ENCODE measurements at regions not wholly inside any gene's neighbourhood (a gene's known extent, or its start where the extent isn't known, plus 50 kb on each side); places are given as distances from the start of the nearest gene placed in this dataset.

GRCh38 chr3:124210899-124211298 lies 219.0 kb upstream of the ROPN1 start:
- no peaks in the 10 kb centered on the region for H3K79me2 ChIP-seq (ENCODE audit: control insufficient read depth, low read length)
- H3K4me1 ChIP-seq (ENCODE audit: control insufficient read depth, low read length), result no peaks in the 10 kb centered on the region
- no peaks in the 10 kb centered on the region for H3F3A ChIP-seq (ENCODE audit: control insufficient read depth, insufficient read depth)
- no peaks in the 10 kb centered on the region for H4K20me1 ChIP-seq (ENCODE audit: control insufficient read depth, insufficient read depth, low read depth, low read length)
- H3K27me3 ChIP-seq (ENCODE audit: control insufficient read depth, low read length), result peaks cover 3% of the 10 kb centered on the region; the same call in 1 of the 2 replicates
- H3K4me2 ChIP-seq (ENCODE audit: low read length), result no peak overlapping the region
- H3K9me2 ChIP-seq (replicated peaks; ENCODE audit: control insufficient read depth, low read length), result no peaks in the 10 kb centered on the region
- no peaks in the 10 kb centered on the region for H3K9me3 ChIP-seq (ENCODE audit: control insufficient read depth, insufficient read depth, low read length)
- H3K27ac ChIP-seq (ENCODE audit: low read depth, low read length), result no peak overlapping the region
- TF ChIP-seq EZH2phosphoT487 (IDR thresholded peaks at IDR 0.05; ENCODE audit: borderline replicate concordance, low read length), result no peak
- TF ChIP-seq CTCF (IDR thresholded peaks at IDR 0.05; ENCODE audit: low read depth, low read length, poor library complexity, severe bottlenecking), result no peak
- no peaks in the 10 kb centered on the region for H3K36me3 ChIP-seq (ENCODE audit: control insufficient read depth, low read length)
- no peak overlapping the region for H3K4me3 ChIP-seq (ENCODE audit: low read length)

DNA sequence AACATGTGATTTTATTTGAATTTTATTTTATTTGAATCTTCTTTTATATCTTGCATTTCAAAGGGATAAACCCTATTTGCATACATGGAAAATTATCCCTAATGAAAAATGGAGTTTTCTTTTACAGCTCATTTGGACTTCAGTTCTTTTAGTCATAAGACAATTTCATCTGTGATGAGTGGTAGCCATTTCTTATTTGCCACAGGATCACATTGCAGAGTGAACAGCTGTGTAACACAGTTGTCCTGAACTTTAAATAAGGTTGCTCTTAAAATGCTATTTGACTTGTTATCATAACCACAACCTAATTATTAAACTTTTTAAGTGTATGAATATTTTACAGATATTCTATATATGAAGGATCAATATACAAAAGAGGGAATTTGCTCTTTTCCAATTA lies 221.7 kb upstream of the ROPN1 start:
- no peaks in the 10 kb centered on the region for H3K36me3 ChIP-seq (ENCODE audit: control insufficient read depth, low read length)
- H3K9me2 ChIP-seq (replicated peaks; ENCODE audit: control insufficient read depth, low read length), result no peaks in the 10 kb centered on the region
- H3K27ac ChIP-seq (ENCODE audit: low read depth, low read length), result no peak overlapping the region
- H3K4me1 ChIP-seq (ENCODE audit: control insufficient read depth, low read length), result no peaks in the 10 kb centered on the region
- H3F3A ChIP-seq (ENCODE audit: control insufficient read depth, insufficient read depth), result no peaks in the 10 kb centered on the region
- H3K27me3 ChIP-seq (ENCODE audit: control insufficient read depth, low read length), result no peaks in the 10 kb centered on the region
- no peaks in the 10 kb centered on the region for H4K20me1 ChIP-seq (ENCODE audit: control insufficient read depth, insufficient read depth, low read depth, low read length)
- H3K9me3 ChIP-seq (ENCODE audit: control insufficient read depth, insufficient read depth, low read length), result no peaks in the 10 kb centered on the region
- no peak for TF ChIP-seq CTCF (IDR thresholded peaks at IDR 0.05; ENCODE audit: low read depth, low read length, poor library complexity, severe bottlenecking)
- TF ChIP-seq EZH2phosphoT487 (IDR thresholded peaks at IDR 0.05; ENCODE audit: borderline replicate concordance, low read length), result no peak
- H3K79me2 ChIP-seq (ENCODE audit: control insufficient read depth, low read length), result no peaks in the 10 kb centered on the region
- H3K4me2 ChIP-seq (ENCODE audit: low read length), result no peak overlapping the region
- H3K4me3 ChIP-seq (ENCODE audit: low read length), result no peak overlapping the region

DNA sequence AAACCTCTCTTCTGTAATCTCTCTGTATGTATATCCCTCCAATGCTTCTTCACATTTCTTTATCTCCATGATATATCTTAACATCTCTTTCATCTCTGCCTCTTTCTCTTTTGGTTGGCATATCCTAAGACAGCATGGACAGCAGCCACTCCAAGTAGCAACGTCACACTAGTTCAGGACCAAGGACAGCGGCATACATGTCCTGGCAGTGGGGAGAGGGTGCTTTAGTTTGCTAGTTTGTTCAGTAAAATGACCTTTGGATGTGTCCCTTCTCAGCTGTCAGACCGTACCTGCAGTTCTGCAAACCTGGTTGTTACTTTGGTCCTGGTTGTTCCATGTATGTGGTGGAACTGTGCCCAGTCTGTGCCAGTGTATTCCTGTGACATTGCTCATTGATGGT lies 225.6 kb upstream of the ROPN1 start:
- Histone ChIP-seq H3K9me3 (ENCODE audit: control insufficient read depth, insufficient read depth, low read length) (no peaks in the 10 kb centered on the region), H3K4me2 (ENCODE audit: low read length) (no peak overlapping the region), H3K4me1 (ENCODE audit: control insufficient read depth, low read length) (no peaks in the 10 kb centered on the region), H3K79me2 (ENCODE audit: control insufficient read depth, low read length) (no peaks in the 10 kb centered on the region), H3K9me2 (replicated peaks; ENCODE audit: control insufficient read depth, low read length) (no peaks in the 10 kb centered on the region), H4K20me1 (ENCODE audit: control insufficient read depth, insufficient read depth, low read depth, low read length) (no peaks in the 10 kb centered on the region), H3K27me3 (ENCODE audit: control insufficient read depth, low read length) (no peaks in the 10 kb centered on the region), H3F3A (ENCODE audit: control insufficient read depth, insufficient read depth) (no peaks in the 10 kb centered on the region), H3K27ac (ENCODE audit: low read depth, low read length) (no peak overlapping the region), H3K4me3 (ENCODE audit: low read length) (no peak overlapping the region), H3K36me3 (ENCODE audit: control insufficient read depth, low read length) (no peaks in the 10 kb centered on the region)
- TF ChIP-seq EZH2phosphoT487 (IDR thresholded peaks at IDR 0.05; ENCODE audit: borderline replicate concordance, low read length) (no peak), CTCF (IDR thresholded peaks at IDR 0.05; ENCODE audit: low read depth, low read length, poor library complexity, severe bottlenecking) (no peak)

DNA sequence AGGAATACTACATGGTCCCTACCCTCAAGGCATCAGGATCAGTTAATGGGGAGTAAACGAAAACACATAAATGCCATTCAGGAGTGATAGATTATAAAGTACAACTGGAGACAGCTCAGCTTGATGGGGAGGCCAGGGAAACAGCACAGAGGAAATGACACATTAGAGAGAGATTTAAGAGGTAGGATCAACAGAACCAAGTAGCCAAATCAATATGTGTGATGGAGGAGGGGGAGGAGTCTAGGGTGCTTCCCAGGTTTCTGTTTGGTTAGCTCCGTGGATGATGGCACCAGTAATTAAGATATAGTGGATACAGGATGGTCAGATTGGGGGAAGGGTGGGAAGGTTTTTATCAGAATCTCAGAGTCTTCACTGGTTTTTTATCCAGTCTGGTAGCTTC lies 229.5 kb upstream of the ROPN1 start:
- Histone ChIP-seq H3K79me2 (ENCODE audit: control insufficient read depth, low read length) (no peaks in the 10 kb centered on the region), H3K27me3 (ENCODE audit: control insufficient read depth, low read length) (no peaks in the 10 kb centered on the region), H3F3A (ENCODE audit: control insufficient read depth, insufficient read depth) (no peaks in the 10 kb centered on the region), H3K9me2 (replicated peaks; ENCODE audit: control insufficient read depth, low read length) (no peaks in the 10 kb centered on the region), H4K20me1 (ENCODE audit: control insufficient read depth, insufficient read depth, low read depth, low read length) (no peaks in the 10 kb centered on the region), H3K4me3 (ENCODE audit: low read length) (no peak overlapping the region), H3K4me2 (ENCODE audit: low read length) (no peak overlapping the region), H3K9me3 (ENCODE audit: control insufficient read depth, insufficient read depth, low read length) (no peaks in the 10 kb centered on the region), H3K27ac (ENCODE audit: low read depth, low read length) (no peak overlapping the region), H3K4me1 (ENCODE audit: control insufficient read depth, low read length) (no peaks in the 10 kb centered on the region), H3K36me3 (ENCODE audit: control insufficient read depth, low read length) (no peaks in the 10 kb centered on the region)
- TF ChIP-seq EZH2phosphoT487 (IDR thresholded peaks at IDR 0.05; ENCODE audit: borderline replicate concordance, low read length) (no peak), CTCF (IDR thresholded peaks at IDR 0.05; ENCODE audit: low read depth, low read length, poor library complexity, severe bottlenecking) (no peak)

All from DOHH2 (cell line).